ENCODE measurements at regions not wholly inside any gene's neighbourhood (a gene's known extent, or its start where the extent isn't known, plus 50 kb on each side); places are given as distances from the start of the nearest gene placed in this dataset.

DNA sequence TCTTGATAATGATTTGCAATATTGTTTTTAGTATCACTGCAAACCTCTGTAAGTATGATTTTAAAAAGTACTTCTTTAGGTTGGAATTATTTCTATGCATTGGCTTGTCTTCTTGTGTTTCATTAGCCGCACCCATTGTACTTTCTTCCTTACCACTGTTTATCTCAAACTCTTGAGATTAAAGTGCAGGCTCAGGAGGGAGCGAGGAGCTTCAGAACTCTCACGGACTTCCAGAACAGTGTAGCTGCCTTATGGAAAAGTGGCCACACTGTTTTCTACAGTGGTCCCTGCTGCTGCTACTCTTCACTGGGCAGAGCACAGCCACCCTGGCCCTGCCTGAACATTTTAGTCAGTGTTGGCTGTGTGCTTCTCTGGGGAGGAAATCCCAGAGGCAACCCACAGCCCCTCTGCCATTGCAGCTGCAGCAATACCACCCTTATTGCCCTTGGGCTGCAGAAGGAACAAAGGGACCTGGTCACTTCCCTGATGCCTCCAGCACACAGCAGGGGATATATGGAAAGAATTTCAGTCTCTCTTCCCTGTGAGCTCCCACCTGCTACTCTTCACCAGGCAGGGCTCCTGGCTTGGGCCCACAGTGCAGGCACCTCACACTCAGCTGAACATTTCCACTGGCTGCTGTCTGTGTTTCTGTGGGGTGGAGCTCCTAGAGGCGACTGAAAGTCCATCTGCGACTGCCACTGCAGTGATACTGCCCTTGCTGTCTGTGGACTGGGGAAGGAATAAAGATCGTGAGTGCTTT, 91.7 kb upstream of the MAP3K4 start:
- TF ChIP-seq TAF1 (IDR thresholded peaks at IDR 0.05; ENCODE audit: low read depth): no peak
- TF ChIP-seq, protein P1, sequence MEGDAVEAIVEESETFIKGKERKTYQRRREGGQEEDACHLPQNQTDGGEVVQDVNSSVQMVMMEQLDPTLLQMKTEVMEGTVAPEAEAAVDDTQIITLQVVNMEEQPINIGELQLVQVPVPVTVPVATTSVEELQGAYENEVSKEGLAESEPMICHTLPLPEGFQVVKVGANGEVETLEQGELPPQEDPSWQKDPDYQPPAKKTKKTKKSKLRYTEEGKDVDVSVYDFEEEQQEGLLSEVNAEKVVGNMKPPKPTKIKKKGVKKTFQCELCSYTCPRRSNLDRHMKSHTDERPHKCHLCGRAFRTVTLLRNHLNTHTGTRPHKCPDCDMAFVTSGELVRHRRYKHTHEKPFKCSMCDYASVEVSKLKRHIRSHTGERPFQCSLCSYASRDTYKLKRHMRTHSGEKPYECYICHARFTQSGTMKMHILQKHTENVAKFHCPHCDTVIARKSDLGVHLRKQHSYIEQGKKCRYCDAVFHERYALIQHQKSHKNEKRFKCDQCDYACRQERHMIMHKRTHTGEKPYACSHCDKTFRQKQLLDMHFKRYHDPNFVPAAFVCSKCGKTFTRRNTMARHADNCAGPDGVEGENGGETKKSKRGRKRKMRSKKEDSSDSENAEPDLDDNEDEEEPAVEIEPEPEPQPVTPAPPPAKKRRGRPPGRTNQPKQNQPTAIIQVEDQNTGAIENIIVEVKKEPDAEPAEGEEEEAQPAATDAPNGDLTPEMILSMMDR (IDR thresholded peaks at IDR 0.05; ENCODE audit: poor library complexity, severe bottlenecking): no peak
- no peak for TF ChIP-seq EZH2 (IDR thresholded peaks at IDR 0.05; ENCODE audit: borderline replicate concordance, insufficient read depth, low read length, poor library complexity, severe bottlenecking)
- TF ChIP-seq REST (IDR thresholded peaks at IDR 0.05; ENCODE audit: borderline replicate concordance): no peak
- no peak for TF ChIP-seq POLR2AphosphoS5 (IDR thresholded peaks at IDR 0.05)
- TF ChIP-seq EP300 (conservative IDR thresholded peaks at IDR 0.05; ENCODE audit: poor library complexity, severe bottlenecking): no peak
- no peak for TF ChIP-seq RAD21 (conservative IDR thresholded peaks at IDR 0.05)
- no peak for TF ChIP-seq SMC3 (conservative IDR thresholded peaks at IDR 0.05; ENCODE audit: poor library complexity)

Data from neural cell (in vitro differentiated cells).